DND-41 (cell line): ENCODE measurements at regions not wholly inside any gene's neighbourhood (a gene's known extent, or its start where the extent isn't known, plus 50 kb on each side); places are given as distances from the start of the nearest gene placed in this dataset.
"Not testable (repeated sequence)": the region's sequence is repeated elsewhere in the genome, so short reads cannot be mapped to it uniquely, and the experiment has no call there.

Experiments
- ATAC-seq: fragments of 200-7000 bp; cut with Tn5 transposase; 3 replicates; pipeline ENCODE4 v1.9.1; 2021; ENCODE audit warnings: low read depth; ENCODE audit not compliant: insufficient read depth
- DNase-seq: peaks from one replicate; pipeline ENCODE4 v3.0.0-alpha.2; 2020
- H2AFZ ChIP-seq: 2 replicates; pipeline ENCODE4 v1.6.0; 2012; ENCODE audit warnings: low read depth, low read length
- H3K27ac ChIP-seq: 2 replicates; pipeline ENCODE4 v1.5.1; 2012; ENCODE audit warnings: low read length, inconsistent platforms
- H3K27me3 ChIP-seq: fragments of 200-600 bp; sonication (generic); 2 replicates; pipeline ENCODE4 v1.6.0; 2012; ENCODE audit warnings: low read length, mild to moderate bottlenecking, inconsistent platforms; ENCODE audit not compliant: insufficient read depth, poor library complexity
- H3K36me3 ChIP-seq: 2 replicates; pipeline ENCODE4 v1.5.1; 2012; ENCODE audit warnings: low read length, inconsistent platforms; ENCODE audit not compliant: insufficient read depth
- H3K4me1 ChIP-seq: 2 replicates; pipeline ENCODE4 v1.5.1; 2012; ENCODE audit warnings: mild to moderate bottlenecking, low read length; ENCODE audit not compliant: insufficient read depth
- H3K4me2 ChIP-seq: 2 replicates; pipeline ENCODE4 v1.6.0; 2012; ENCODE audit warnings: mild to moderate bottlenecking, moderate library complexity, low read length, inconsistent platforms; ENCODE audit not compliant: insufficient read depth
- H3K4me3 ChIP-seq, 2 experiments: fragments of 200-600 bp in 1 of 2; shearing (Covaris generic) in 1 of 2; 2 replicates each; pipeline ENCODE4 v1.5.1; 2012 to 2016; ENCODE audit warnings: inconsistent platforms in 2 of 2, low read length in 2 of 2, mild to moderate bottlenecking in 2 of 2, low read depth in 1 of 2, moderate library complexity in 1 of 2
- H3K79me2 ChIP-seq: 2 replicates; pipeline ENCODE4 v1.6.0; 2012; ENCODE audit warnings: low read length, inconsistent platforms; ENCODE audit not compliant: insufficient read depth
- H3K9ac ChIP-seq: 2 replicates; pipeline ENCODE4 v1.6.0; 2012; ENCODE audit warnings: low read depth, mild to moderate bottlenecking, inconsistent platforms, low read length, moderate library complexity
- H3K9me3 ChIP-seq: 2 replicates; pipeline ENCODE4 v1.5.1; 2012; ENCODE audit warnings: low read length, moderate library complexity, mild to moderate bottlenecking, inconsistent platforms; ENCODE audit not compliant: insufficient read depth, severe bottlenecking
- H4K20me1 ChIP-seq: 2 replicates; pipeline ENCODE4 v1.6.0; 2012; ENCODE audit warnings: low read length; ENCODE audit not compliant: insufficient read depth
- EZH2 ChIP-seq: IDR thresholded peaks from 3 replicates; pipeline ENCODE4 v1.6.1; 2012; ENCODE audit warnings: borderline replicate concordance, low read depth, mild to moderate bottlenecking, moderate library complexity, low read length, inconsistent platforms; ENCODE audit not compliant: severe bottlenecking
- TF ChIP-seq, protein P1 (sequence below): IDR thresholded peaks from 2 replicates; pipeline ENCODE4 v1.5.1; 2012; ENCODE audit warnings: borderline replicate concordance, low read length, moderate library complexity, mild to moderate bottlenecking; ENCODE audit not compliant: poor library complexity, severe bottlenecking; ENCODE audit errors: extremely low read depth

DNA sequence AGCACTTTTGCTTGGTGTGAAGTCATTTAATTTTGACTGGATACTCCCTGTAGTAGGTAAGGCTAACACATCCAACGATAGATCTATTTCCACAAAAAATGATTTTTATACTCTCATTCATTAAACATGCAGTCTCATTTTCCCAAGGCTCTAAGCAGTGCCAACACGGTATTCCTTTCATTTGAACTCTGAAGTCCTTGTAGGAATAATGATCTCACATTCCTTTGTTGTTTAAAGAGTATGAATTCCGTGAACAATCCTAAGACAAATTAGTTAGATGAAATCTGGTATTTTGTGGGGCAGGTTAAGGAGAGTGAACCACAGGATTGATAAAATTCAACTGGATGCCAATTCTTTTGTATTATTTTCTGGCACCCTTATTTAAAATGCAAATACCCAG, 66.6 kb downstream of the LACC1 start:
- Histone ChIP-seq H3K4me2 (no peak overlapping the region), H3K79me2 (no peaks in the 10 kb centered on the region), H3K9ac (no peak overlapping the region), H4K20me1 (no peaks in the 10 kb centered on the region), H3K36me3 (no peaks in the 10 kb centered on the region), H3K4me1 (no peaks in the 10 kb centered on the region), H3K27me3 (no peaks in the 10 kb centered on the region), H3K27ac (no peak overlapping the region), H3K4me3 (no peak overlapping the region), H3K9me3 (no peaks in the 10 kb centered on the region), H2AFZ (no peak overlapping the region)
- no peak for ATAC-seq
- no peak for DNase-seq
- TF ChIP-seq, protein P1, sequence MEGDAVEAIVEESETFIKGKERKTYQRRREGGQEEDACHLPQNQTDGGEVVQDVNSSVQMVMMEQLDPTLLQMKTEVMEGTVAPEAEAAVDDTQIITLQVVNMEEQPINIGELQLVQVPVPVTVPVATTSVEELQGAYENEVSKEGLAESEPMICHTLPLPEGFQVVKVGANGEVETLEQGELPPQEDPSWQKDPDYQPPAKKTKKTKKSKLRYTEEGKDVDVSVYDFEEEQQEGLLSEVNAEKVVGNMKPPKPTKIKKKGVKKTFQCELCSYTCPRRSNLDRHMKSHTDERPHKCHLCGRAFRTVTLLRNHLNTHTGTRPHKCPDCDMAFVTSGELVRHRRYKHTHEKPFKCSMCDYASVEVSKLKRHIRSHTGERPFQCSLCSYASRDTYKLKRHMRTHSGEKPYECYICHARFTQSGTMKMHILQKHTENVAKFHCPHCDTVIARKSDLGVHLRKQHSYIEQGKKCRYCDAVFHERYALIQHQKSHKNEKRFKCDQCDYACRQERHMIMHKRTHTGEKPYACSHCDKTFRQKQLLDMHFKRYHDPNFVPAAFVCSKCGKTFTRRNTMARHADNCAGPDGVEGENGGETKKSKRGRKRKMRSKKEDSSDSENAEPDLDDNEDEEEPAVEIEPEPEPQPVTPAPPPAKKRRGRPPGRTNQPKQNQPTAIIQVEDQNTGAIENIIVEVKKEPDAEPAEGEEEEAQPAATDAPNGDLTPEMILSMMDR, result no peak
- TF ChIP-seq EZH2, result no peak

GRCh38 chr13:43947897-43948458, 68.3 kb downstream of the LACC1 start:
- no peak overlapping the region for H3K4me2 ChIP-seq
- no peaks in the 10 kb centered on the region for H4K20me1 ChIP-seq
- no peak overlapping the region for H2AFZ ChIP-seq
- no peaks in the 10 kb centered on the region for H3K9me3 ChIP-seq
- H3K27ac ChIP-seq, result no peak overlapping the region
- H3K36me3 ChIP-seq, result no peaks in the 10 kb centered on the region
- TF ChIP-seq, protein P1, result no peak
- no peak for TF ChIP-seq EZH2
- no peak for ATAC-seq
- no peaks in the 10 kb centered on the region for H3K4me1 ChIP-seq
- H3K4me3 ChIP-seq, result no peak overlapping the region
- H3K79me2 ChIP-seq, result no peaks in the 10 kb centered on the region
- DNase-seq, result no peak
- no peaks in the 10 kb centered on the region for H3K27me3 ChIP-seq
- no peak overlapping the region for H3K9ac ChIP-seq

DNA sequence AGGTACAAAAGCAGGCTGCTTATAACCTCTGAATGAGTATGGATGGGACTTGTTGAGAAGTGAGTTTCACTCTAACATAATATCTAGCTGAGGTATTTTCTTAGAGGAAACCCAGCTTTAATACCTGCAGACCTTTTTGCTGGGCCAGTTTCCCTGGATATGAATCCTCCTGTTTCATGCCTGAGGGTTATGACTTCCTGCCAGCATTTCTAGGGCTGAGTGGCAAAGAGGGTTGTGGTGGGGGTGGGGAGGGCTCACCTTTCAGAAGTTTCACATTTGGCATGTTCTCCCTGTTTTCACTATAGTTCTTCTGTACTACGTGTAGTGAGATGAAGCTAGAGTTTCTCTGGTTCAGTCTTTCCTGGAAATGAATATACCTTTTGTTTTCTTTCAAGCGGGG, 73.7 kb downstream of the LACC1 start:
- Histone ChIP-seq H3K9me3 (no peaks in the 10 kb centered on the region), H3K79me2 (no peaks in the 10 kb centered on the region), H4K20me1 (no peaks in the 10 kb centered on the region), H3K9ac (no peak overlapping the region), H3K27me3 (peaks cover 2% of the 10 kb centered on the region), H3K36me3 (no peaks in the 10 kb centered on the region), H3K4me2 (no peak overlapping the region), H3K27ac (no peak overlapping the region), H3K4me1 (no peaks in the 10 kb centered on the region), H2AFZ (no peak overlapping the region), H3K4me3 (no peak overlapping the region)
- no peak for ATAC-seq
- TF ChIP-seq EZH2, result no peak
- TF ChIP-seq, protein P1, result no peak
- no peak for DNase-seq

- not testable (repeated sequence) for H3K79me2 ChIP-seq, H3K4me2 ChIP-seq, DNase-seq, H3K4me3 ChIP-seq, H3K27ac ChIP-seq, H3K9ac ChIP-seq, H3K4me1 ChIP-seq, H3K36me3 ChIP-seq, H3K27me3 ChIP-seq, H4K20me1 ChIP-seq, H3K9me3 ChIP-seq, ATAC-seq, H2AFZ ChIP-seq
Measured at GRCh38 chr13:43956975-43957374, 77.3 kb downstream of the LACC1 start.
